Tibial nerve (tissue), 4 donors: ENCODE measurements at regions not wholly inside any gene's neighbourhood (a gene's known extent, or its start where the extent isn't known, plus 50 kb on each side); places are given as distances from the start of the nearest gene placed in this dataset.

Experiments used
- EP300 ChIP-seq, 2 donors: sonication (generic); formaldehyde crosslinking; IDR thresholded peaks; one replicate each; pipeline ENCODE4 v1.6.1; 2017; ENCODE audit warnings: antibody characterized with exemption in 2 of 2, mild to moderate bottlenecking in 1 of 2
- POLR2A ChIP-seq, 2 donors: fragments of 450-650 bp; IDR thresholded peaks; one replicate each; pipeline ENCODE4 v1.6.1; 2017; ENCODE audit warnings: antibody characterized with exemption in 2 of 2, mild to moderate bottlenecking in 2 of 2, moderate library complexity in 2 of 2
- TF ChIP-seq, protein P1 (sequence below), 5 experiments: fragments of 200-600 bp in 3 of 5; fragments of 450-650 bp in 2 of 5; sonication (generic) in 3 of 5; IDR thresholded peaks; one replicate each; pipeline ENCODE4 v1.5.1; 2016 to 2019; ENCODE audit warnings: antibody characterized with exemption in 5 of 5, mild to moderate bottlenecking in 3 of 5, moderate library complexity in 2 of 5

DNA sequence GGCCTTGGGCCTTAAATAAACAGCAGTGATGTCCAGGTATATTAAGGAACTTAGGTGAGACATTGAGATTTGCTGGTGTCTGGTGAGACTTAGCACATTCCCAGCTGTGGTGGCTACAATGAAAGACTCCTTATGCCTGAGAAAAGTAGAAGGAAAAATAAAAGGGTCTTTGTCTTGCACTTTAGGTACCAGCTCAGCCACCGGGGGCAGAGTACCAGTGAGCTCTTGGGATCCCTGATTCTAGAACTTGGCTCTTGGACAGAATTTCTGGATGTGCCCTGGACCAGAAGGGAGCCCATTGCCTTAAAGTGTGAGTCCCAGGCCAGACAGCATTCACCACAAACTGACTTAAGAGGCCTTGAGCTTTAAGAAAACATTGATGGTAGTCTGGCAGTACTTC, 1038.7 kb downstream of the SORCS3 start:
- TF ChIP-seq, protein P1, sequence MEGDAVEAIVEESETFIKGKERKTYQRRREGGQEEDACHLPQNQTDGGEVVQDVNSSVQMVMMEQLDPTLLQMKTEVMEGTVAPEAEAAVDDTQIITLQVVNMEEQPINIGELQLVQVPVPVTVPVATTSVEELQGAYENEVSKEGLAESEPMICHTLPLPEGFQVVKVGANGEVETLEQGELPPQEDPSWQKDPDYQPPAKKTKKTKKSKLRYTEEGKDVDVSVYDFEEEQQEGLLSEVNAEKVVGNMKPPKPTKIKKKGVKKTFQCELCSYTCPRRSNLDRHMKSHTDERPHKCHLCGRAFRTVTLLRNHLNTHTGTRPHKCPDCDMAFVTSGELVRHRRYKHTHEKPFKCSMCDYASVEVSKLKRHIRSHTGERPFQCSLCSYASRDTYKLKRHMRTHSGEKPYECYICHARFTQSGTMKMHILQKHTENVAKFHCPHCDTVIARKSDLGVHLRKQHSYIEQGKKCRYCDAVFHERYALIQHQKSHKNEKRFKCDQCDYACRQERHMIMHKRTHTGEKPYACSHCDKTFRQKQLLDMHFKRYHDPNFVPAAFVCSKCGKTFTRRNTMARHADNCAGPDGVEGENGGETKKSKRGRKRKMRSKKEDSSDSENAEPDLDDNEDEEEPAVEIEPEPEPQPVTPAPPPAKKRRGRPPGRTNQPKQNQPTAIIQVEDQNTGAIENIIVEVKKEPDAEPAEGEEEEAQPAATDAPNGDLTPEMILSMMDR (IDR thresholded peaks at IDR 0.05): no peak
- TF ChIP-seq POLR2A (IDR thresholded peaks at IDR 0.05): no peak
- TF ChIP-seq EP300 (IDR thresholded peaks at IDR 0.05): no peak
